ENCODE measurements at regions not wholly inside any gene's neighbourhood (a gene's known extent, or its start where the extent isn't known, plus 50 kb on each side); places are given as distances from the start of the nearest gene placed in this dataset.

GRCh38 chr1:22321917-22322316 is 129.7 kb upstream of the ZBTB40 start:
- H3K27ac Mint-ChIP-seq: no peak overlapping the region

GRCh38 chr1:22323141-22323845 is 128.4 kb upstream of the ZBTB40 start:
- ATAC-seq (no peak), DNase-seq (ENCODE audit: low spot score) (peak; percentile 56)
- H3K36me3 Mint-ChIP-seq: no peaks in the 10 kb centered on the region
- no peak overlapping the region for H3K27ac Mint-ChIP-seq
- H3K4me3 Mint-ChIP-seq: no peak overlapping the region
- no peaks in the 10 kb centered on the region for H3K4me1 Mint-ChIP-seq (ENCODE audit: low read depth in 2 of 2)
- peaks cover 0 to 7% of the 10 kb centered on the region in 2 donors for H3K27me3 Mint-ChIP-seq
- no peaks in the 10 kb centered on the region for H3K9me3 Mint-ChIP-seq

More at GRCh38 chr1:22321917-22322316, 129.7 kb upstream of the ZBTB40 start:
- no peak overlapping the region for H3K4me3 Mint-ChIP-seq
- no peaks in the 10 kb centered on the region for H3K9me3 Mint-ChIP-seq
- DNase-seq (ENCODE audit: low spot score) (peak; percentile 45), ATAC-seq (no peak)
- H3K27me3 Mint-ChIP-seq: peaks cover 7 to 9% of the 10 kb centered on the region in 2 donors
- H3K36me3 Mint-ChIP-seq: no peaks in the 10 kb centered on the region
- H3K4me1 Mint-ChIP-seq (ENCODE audit: low read depth in 2 of 2): no peaks in the 10 kb centered on the region

DNA sequence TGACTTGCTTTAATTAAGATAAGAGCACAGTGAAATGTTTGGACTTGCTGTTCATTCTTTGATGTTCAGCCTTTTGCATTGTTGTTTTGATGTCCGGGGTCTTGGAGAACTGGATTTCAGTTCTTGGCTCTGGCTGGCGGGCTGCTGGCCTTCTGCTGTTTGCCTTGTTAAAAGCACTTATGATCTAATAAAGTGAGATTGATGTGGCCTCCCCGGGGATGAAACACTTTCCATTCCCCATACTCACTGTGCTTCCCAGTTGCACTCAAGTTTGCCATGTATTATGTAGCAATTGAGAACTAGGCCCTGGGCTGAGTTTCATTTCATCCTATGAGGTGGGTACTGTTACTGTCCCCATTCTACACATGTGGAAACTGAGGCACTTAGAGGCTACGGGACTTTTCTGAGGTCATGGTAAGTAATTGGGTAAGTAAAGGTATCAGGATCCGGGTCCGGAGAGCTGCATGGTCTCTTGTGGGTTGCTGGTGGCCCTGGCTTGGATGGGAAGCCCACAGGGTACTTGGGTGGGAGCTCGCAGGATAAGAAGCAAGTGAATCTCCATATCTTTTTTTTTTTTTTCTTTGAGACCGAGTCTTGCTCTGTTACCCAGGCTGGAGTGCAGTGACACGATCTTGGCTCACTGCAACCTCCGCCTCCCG is 127.7 kb upstream of the ZBTB40 start:
- Mint-ChIP-seq H3K4me1 (ENCODE audit: low read depth in 2 of 2) (no peaks in the 10 kb centered on the region), H3K27me3 (peaks cover 0 to 6% of the 10 kb centered on the region in 2 donors), H3K36me3 (no peaks in the 10 kb centered on the region), H3K4me3 (no peak overlapping the region), H3K9me3 (no peaks in the 10 kb centered on the region), H3K27ac (no peak overlapping the region)
- ATAC-seq (no peak), DNase-seq (ENCODE audit: low spot score) (no peak)

DNA sequence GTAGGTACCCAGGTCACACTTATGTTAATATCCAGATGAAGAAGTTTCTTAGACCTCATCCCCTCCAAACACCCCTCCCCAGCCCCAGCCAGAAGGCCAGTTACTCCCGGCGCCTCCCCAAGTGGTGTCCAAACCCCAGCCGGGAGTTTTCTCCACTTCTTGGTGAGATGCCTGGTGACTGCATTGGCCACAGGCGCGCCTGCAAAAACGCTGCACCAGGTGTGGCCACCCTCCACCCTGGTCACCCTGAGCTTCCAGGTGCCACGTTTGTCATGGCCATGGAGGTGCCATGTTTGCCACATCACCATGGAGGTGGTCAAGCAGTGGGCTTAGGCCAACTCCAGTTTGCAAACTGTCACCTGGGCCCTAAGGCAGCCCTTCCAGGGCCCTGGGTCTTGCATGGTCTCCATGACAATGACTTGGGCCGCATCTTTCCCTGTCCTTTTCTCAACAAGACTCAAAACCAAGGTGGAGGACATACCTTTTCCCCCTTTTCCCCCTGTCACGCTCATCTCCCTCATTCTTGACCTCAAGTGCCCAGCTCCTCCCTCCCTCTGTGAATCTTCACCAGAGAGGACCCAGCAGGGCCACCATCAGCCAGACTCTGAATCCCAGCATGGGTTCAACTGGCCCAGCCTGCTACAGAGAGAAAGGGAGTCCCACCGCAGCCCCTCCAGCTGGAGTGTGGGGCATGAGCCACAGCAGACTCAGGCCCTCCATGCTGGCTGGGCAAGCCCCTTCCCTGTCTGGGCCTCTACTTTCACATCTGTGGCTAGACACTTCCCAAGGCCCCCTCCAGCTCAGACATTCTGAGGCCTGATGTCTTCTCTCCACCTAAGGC is 125.9 kb upstream of the ZBTB40 start:
- Mint-ChIP-seq H3K36me3 (no peaks in the 10 kb centered on the region), H3K9me3 (no peaks in the 10 kb centered on the region), H3K4me1 (ENCODE audit: low read depth in 2 of 2) (no peaks in the 10 kb centered on the region), H3K4me3 (no peak overlapping the region), H3K27me3 (peaks cover 0 to 4% of the 10 kb centered on the region in 2 donors), H3K27ac (no peak overlapping the region)
- ATAC-seq (peak in 1 of 2 donors; percentile 21), DNase-seq (ENCODE audit: low spot score) (no peak)

DNA sequence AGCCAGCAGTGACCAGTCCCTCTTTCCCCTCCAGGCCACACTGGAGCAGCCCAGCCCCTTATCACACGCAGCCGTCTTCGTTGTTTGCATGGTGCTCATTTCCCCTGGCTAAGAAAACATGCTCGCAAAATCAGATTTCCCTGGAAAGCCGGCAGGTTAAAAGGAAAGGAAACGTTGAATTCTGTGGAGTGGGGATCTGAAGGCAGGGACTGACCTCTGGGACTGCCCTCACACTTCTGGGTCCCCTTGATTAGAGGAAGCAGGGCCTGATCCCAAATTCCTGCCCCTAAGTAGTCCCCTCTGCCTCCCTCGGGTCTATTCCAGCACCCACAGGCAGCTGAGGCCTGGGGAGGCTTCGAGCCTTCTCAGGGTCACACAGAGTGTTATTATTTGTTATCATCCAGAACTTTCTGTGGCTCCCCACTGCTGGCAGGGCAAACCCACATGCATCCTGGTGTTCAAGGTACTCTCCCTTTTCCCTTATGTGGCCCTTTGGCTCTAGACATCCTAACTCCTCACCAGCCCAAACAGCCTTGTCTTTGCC is 125.2 kb upstream of the ZBTB40 start:
- no peaks in the 10 kb centered on the region for H3K4me1 Mint-ChIP-seq (ENCODE audit: low read depth in 2 of 2)

GRCh38 chr1:22326931-22327330 is 124.7 kb upstream of the ZBTB40 start:
- no peaks in the 10 kb centered on the region for H3K36me3 Mint-ChIP-seq
- no peak for DNase-seq (ENCODE audit: low spot score)
- no peak overlapping the region for H3K27ac Mint-ChIP-seq
- no peaks in the 10 kb centered on the region for H3K9me3 Mint-ChIP-seq
- ATAC-seq: no peak
- H3K27me3 Mint-ChIP-seq: peaks cover 0 to 4% of the 10 kb centered on the region in 2 donors
- no peak overlapping the region for H3K4me3 Mint-ChIP-seq
- H3K4me1 Mint-ChIP-seq (ENCODE audit: low read depth in 2 of 2): no peaks in the 10 kb centered on the region

More for the DNA sequence above, 125.2 kb upstream of the ZBTB40 start:
- H3K4me3 Mint-ChIP-seq: no peak overlapping the region
- ATAC-seq: no peak
- no peaks in the 10 kb centered on the region for H3K36me3 Mint-ChIP-seq
- no peak for DNase-seq (ENCODE audit: low spot score)
- no peaks in the 10 kb centered on the region for H3K9me3 Mint-ChIP-seq
- H3K27ac Mint-ChIP-seq: no peak overlapping the region
- peaks cover 0 to 4% of the 10 kb centered on the region in 2 donors for H3K27me3 Mint-ChIP-seq

DNA sequence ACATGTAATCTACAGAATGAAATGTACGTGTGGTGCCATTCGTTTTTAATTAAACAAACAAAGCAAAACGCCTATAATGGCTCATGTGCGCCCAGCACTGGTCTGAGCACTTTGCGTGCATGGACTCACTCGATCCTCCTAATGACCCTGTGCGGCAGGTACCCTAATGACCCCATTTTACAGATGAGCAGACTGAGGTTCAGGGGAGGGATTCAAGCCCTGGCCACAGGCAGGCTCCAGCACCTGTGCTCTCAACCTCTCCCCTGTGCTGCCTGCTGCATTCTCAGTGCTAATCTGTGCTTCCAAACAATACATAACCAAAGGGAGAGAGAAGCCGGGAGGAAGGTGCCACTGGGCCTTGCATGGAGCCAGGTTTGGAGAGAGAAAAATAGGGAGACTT is 124.2 kb upstream of the ZBTB40 start:
- no peak overlapping the region for H3K4me3 Mint-ChIP-seq
- no peaks in the 10 kb centered on the region for H3K4me1 Mint-ChIP-seq (ENCODE audit: low read depth in 2 of 2)
- no peak overlapping the region for H3K27ac Mint-ChIP-seq
- no peak for DNase-seq (ENCODE audit: low spot score)
- H3K36me3 Mint-ChIP-seq: no peaks in the 10 kb centered on the region
- no peaks in the 10 kb centered on the region for H3K9me3 Mint-ChIP-seq
- peaks cover 0 to 4% of the 10 kb centered on the region in 2 donors for H3K27me3 Mint-ChIP-seq
- ATAC-seq: no peak

DNA sequence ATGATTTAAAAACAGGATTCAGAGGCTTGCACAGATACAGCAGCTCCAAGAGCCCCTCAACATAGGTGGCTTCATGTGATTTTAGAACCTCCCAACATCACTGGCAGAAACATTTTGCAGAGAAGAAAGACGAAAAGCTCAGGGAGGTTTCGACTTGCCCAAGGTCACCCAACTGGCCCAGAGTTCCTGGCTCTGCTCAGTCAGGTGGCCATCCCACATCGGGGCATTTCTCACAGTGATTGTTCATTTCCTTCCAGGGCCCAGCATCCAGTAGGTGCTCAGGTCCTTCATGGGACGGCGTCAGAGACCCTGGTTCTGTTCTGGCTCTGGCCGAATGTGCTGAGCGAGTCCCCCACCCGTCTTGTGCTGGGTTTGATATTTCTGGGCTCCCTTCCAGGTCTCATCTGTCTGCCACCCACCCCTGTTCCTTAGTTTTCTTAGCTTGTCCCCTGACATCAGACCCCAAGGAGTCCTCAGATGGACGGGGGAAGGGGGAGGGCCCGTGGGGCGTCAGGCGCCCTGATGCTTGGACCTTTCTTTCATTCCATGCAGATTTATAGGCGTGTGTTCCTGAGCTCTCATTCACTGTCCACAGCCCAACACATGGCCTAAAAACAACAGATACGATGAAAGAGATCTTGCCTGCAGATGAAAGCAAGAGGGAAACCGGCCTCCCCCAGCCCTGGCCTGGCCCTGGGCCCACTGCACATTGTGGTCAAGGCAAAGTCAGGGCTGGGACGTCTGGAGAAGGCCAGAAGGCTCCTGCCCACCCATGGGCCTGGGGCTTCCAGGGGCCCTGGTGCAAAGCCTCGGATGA is 123.1 kb upstream of the ZBTB40 start:
- no peaks in the 10 kb centered on the region for H3K36me3 Mint-ChIP-seq
- peaks cover 3% of the 10 kb centered on the region for H3K9me3 Mint-ChIP-seq
- peaks cover 7 to 8% of the 10 kb centered on the region in 2 donors for H3K27me3 Mint-ChIP-seq
- H3K27ac Mint-ChIP-seq: no peak overlapping the region
- H3K4me1 Mint-ChIP-seq (ENCODE audit: low read depth in 2 of 2): peaks cover 0 to 4% of the 10 kb centered on the region in 2 donors
- ATAC-seq (no peak), DNase-seq (ENCODE audit: low spot score) (no peak)
- H3K4me3 Mint-ChIP-seq: no peak overlapping the region

DNA sequence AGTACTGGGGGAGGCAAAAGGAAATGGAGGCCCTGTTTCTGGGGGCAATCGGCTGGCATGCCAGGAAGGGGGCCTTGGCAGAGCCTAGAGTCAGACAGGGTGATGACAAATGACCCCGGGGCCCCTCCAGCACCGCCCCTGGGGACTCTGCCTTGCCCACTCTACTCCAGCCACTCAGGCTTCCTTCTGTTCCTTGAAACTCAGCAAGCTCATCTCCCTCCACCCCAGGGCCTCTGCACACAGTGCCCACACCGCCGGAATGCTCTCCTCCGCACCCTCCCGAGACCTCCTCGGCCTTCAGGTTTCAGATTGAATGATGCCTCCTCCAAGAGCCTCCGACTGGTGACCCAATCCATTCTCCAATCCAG is 122.5 kb upstream of the ZBTB40 start:
- peaks cover 7% of the 10 kb centered on the region for H3K9me3 Mint-ChIP-seq
- H3K4me1 Mint-ChIP-seq (ENCODE audit: low read depth in 2 of 2): peaks cover 0 to 7% of the 10 kb centered on the region in 2 donors
- ATAC-seq (no peak), DNase-seq (ENCODE audit: low spot score) (no peak)
- no peaks in the 10 kb centered on the region for H3K36me3 Mint-ChIP-seq
- H3K27ac Mint-ChIP-seq: no peak overlapping the region
- H3K27me3 Mint-ChIP-seq: peaks cover 12 to 13% of the 10 kb centered on the region in 2 donors
- no peak overlapping the region for H3K4me3 Mint-ChIP-seq

DNA sequence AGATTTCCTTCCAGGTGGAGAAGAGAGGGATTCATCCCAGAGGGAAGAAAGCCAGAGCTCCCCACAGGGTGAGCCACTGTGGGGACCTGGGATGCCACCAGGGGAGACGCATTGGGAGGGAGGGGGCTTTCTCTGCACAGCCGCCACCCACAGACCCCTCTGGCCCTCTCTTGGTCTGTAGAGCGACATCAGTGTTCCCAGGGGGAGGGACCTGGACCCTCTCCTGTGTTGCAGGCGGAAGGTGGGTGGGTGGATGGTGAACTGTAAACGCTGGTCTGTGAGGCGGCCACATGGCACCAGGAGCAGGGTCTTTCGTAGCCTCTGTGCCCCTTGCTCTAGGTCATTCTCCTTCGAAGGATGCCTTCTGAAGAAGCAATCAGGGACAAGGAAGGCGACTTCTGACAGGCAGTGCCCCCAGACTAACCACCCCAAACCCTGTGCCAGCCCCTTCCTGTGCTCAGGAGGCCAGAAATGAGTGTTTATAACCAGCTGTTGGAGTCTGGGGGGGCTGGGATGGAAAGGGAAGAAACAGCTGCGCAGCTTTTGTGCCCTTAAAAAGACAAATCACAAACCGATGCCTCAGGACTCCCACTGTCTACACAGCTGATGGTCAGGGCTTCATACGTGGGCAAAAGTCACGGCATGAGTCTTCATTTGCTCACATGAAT is 121.4 kb upstream of the ZBTB40 start:
- Mint-ChIP-seq H3K27ac (no peak overlapping the region), H3K27me3 (peaks cover 13 to 14% of the 10 kb centered on the region in 2 donors), H3K9me3 (peaks cover 7% of the 10 kb centered on the region), H3K4me1 (ENCODE audit: low read depth in 2 of 2) (peaks cover 0 to 7% of the 10 kb centered on the region in 2 donors), H3K4me3 (no peak overlapping the region), H3K36me3 (no peaks in the 10 kb centered on the region)
- no peak for DNase-seq (ENCODE audit: low spot score)
- no peak for ATAC-seq

DNA sequence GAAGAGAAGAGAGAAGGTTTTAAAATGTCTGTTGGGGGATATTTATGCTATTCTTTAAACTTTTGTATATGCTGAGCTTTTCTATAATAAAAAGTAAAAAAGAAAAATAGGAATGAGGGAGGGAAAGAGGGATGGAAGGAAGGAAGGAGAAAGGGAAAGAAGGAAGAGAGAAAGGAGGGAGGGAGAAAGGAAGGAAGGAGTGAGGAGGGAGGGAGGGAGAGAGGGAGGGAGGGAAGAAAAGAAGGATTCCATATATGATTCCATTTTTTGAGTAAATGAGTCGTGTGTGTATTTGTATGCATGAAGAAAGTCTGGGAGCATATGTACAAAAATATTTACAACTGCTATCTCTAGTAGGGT is 120.9 kb upstream of the ZBTB40 start:
- no peak overlapping the region for H3K27ac Mint-ChIP-seq
- ATAC-seq (no peak), DNase-seq (ENCODE audit: low spot score) (no peak)
- H3K27me3 Mint-ChIP-seq: peaks cover 13 to 14% of the 10 kb centered on the region in 2 donors
- H3K9me3 Mint-ChIP-seq: peaks cover 7% of the 10 kb centered on the region
- no peak overlapping the region for H3K4me3 Mint-ChIP-seq
- H3K36me3 Mint-ChIP-seq: no peaks in the 10 kb centered on the region
- H3K4me1 Mint-ChIP-seq (ENCODE audit: low read depth in 2 of 2): peaks cover 0 to 7% of the 10 kb centered on the region in 2 donors

DNA sequence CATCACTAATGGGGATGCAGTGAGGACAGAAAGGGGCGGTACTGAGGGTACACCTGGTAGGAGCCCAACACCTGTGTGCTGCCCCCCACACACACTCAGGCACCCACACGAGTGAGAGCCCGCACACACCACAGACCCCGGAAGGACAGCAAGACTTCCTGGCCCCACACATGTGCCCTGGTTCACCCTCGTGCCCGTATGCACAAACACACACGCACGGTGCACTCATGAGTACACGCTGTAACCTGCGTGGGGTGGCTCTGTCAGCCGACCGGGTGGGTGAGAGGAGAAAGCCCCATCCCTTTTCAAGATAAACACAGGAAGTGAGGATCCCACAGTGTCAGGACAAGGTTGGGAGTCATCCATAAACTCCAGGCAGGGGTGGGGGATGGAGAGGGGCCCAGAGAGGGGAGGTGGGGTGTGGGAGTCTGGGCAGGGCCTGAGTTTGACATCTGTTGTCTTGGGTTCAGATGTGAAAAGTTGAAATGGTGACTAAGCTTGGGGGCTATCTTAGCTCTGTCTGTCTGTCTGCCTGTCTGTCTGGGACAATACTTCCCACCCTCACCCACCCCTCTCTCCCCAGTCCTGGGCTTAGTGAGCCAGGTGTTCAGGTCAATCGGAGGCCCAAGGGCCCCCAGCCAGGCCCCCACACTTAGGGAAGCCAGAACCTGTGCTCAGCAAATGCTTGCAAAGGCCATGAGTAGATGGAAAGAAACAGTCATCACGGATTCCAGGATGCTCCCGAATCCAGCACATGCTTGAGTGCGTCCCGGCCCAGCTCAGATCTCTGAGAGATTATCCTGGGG is 119.8 kb upstream of the ZBTB40 start:
- Mint-ChIP-seq H3K27me3 (peaks cover 13 to 14% of the 10 kb centered on the region in 2 donors), H3K36me3 (no peaks in the 10 kb centered on the region), H3K27ac (no peak overlapping the region), H3K9me3 (peaks cover 7% of the 10 kb centered on the region), H3K4me3 (no peak overlapping the region), H3K4me1 (ENCODE audit: low read depth in 2 of 2) (peaks cover 0 to 7% of the 10 kb centered on the region in 2 donors)
- DNase-seq (ENCODE audit: low spot score): no peak
- ATAC-seq: peak; percentile 20 to 29
